ENCODE measurements at regions not wholly inside any gene's neighbourhood (a gene's known extent, or its start where the extent isn't known, plus 50 kb on each side); places are given as distances from the start of the nearest gene placed in this dataset.
A peak's percentile ranks its signal among the peaks of the same experiment; 100 is the strongest.

DNA sequence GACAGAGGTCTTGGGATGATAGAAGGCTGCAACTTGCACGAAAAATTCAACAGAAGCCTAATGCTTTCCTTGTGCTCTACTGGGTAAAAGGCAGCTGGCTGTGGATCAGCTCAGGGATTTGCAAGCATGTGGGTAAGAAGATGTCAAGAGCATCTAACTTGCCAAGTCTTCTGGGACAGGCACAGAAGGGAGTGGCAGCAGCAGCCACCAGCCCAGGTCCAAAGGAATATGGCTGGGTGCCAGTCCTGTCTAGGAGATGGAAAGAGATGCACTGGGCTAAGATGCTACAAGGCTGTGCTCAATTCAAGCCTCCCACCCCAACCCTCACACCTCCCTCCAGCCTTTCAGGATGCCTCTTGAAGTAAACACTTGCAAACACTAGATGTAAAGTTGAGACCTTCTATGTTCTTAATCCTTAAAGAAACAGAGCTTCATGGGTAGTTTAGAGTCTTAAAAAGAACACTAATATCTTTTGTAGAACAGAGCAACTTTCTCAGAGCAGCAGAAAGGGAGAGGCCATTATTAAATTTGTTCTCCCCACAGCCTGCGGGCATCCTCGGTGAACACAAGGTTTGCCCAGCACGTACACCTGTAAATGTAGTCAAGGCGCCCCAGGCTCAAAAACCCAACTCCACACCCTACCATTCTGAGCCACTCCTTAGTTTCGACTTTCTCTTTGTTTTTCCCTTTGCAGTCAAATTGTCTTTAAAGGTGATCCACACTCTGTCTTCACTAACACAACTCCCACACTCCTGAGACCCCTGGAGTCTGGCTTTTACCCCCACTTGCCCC is 64.6 kb upstream of the BCAR3 start:
- peaks cover 5 to 13% of the 10 kb centered on the region in 2 donors for H3K4me1 ChIP-seq
- no peak overlapping the region for H3K4me3 ChIP-seq
- no peak for ATAC-seq
- TF ChIP-seq, protein P1, sequence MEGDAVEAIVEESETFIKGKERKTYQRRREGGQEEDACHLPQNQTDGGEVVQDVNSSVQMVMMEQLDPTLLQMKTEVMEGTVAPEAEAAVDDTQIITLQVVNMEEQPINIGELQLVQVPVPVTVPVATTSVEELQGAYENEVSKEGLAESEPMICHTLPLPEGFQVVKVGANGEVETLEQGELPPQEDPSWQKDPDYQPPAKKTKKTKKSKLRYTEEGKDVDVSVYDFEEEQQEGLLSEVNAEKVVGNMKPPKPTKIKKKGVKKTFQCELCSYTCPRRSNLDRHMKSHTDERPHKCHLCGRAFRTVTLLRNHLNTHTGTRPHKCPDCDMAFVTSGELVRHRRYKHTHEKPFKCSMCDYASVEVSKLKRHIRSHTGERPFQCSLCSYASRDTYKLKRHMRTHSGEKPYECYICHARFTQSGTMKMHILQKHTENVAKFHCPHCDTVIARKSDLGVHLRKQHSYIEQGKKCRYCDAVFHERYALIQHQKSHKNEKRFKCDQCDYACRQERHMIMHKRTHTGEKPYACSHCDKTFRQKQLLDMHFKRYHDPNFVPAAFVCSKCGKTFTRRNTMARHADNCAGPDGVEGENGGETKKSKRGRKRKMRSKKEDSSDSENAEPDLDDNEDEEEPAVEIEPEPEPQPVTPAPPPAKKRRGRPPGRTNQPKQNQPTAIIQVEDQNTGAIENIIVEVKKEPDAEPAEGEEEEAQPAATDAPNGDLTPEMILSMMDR (IDR thresholded peaks at IDR 0.05): no peak
- no peak overlapping the region for H3K27ac ChIP-seq
- no peak for DNase-seq
- intact Hi-C loops (cut with DNase I): no loop called here
- H3K27me3 ChIP-seq: no peaks in the 10 kb centered on the region
- no peaks in the 10 kb centered on the region for H3K36me3 ChIP-seq
- H3K9me3 ChIP-seq: no peaks in the 10 kb centered on the region

DNA sequence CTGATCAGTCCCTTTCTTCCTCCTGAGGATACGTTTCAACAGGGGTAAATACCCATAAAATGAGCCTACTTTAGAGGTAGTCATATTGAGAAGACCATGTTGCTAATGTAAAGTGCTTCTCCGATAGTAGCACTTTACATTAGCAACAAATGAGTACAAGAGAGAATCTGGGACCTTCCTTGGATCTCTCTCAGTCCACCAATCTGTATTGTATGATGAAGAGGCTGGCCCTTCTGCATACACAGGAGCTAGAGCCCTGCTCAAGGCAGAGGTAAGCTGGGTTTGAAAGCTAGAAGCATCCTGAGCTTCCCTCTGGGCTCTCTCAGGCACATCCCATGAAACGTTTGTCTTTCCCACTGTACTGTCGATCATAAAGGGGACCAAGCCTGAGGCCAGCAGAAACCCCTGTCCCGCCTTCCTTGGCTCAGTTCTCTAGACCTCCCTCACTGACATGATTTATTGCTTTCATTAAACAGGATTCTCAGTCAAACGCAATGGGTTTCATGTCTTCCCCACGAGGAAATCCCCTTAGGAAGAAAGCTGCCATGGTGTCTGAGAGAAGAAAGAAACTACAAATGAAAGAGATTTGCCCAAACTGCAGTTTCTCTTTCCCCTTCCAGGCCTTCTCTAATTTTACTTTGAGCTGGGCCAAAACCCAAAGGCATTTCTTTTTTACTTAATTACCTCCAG is 62.8 kb upstream of the BCAR3 start:
- Histone ChIP-seq H3K27me3 (no peaks in the 10 kb centered on the region), H3K9me3 (no peaks in the 10 kb centered on the region), H3K4me3 (no peak overlapping the region), H3K4me1 (no peaks in the 10 kb centered on the region), H3K27ac (no peak overlapping the region), H3K36me3 (no peaks in the 10 kb centered on the region)
- DNase-seq: no peak
- TF ChIP-seq, protein P1 (IDR thresholded peaks at IDR 0.05): no peak
- no peak for ATAC-seq
- intact Hi-C loops (cut with DNase I): no loop called here

DNA sequence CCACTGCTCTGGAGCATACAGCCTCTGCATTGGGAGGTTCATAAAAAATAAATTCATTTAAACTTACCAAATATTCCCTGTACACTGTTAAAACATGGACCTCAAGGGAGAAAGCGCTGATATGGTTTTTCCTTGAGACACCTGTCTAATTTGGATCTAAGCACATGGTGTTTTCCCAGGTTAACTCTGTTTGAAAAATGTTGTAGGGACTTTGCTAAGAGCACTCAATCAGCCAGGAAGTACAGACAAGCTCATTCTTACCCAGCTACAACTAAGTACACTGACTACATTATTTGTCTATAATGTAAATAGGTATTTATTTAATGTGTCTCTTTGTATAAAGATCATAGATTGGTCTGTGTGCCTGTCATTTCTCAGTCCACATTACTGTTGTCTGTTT is 61.8 kb upstream of the BCAR3 start:
- Histone ChIP-seq H3K36me3 (no peaks in the 10 kb centered on the region), H3K27me3 (no peaks in the 10 kb centered on the region), H3K9me3 (no peaks in the 10 kb centered on the region), H3K4me3 (no peak overlapping the region), H3K4me1 (no peaks in the 10 kb centered on the region), H3K27ac (no peak overlapping the region)
- DNase-seq (no peak), ATAC-seq (peak; percentile 61)
- TF ChIP-seq, protein P1 (IDR thresholded peaks at IDR 0.05): no peak
- intact Hi-C loops (cut with DNase I): no loop called here

DNA sequence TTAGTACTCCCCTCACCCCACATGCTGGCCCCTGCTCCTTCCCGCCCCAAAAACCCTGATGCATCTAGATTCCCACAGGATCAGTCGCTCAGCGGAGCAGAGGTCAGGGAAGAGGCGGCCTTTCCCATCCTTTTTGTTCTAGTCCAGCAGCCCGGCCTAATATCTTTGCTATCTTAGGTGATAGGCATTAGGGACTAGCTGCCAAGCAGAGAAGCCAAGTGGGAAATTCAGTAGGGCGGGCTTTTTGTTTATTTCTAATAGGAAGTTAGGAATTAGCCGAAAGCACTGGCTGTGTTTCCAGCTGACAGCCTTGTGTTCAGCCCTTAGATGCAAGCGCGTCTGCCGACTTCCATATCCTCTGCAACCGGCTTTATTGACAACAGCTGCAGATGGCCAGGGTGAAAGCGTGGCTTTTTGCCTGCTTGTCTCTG is 59.0 kb upstream of the BCAR3 start:
- Histone ChIP-seq H3K27ac (no peak overlapping the region), H3K27me3 (no peaks in the 10 kb centered on the region), H3K9me3 (no peaks in the 10 kb centered on the region), H3K4me1 (no peaks in the 10 kb centered on the region), H3K36me3 (no peaks in the 10 kb centered on the region), H3K4me3 (no peak overlapping the region)
- intact Hi-C loops (cut with DNase I): no loop called here
- DNase-seq: peak in 1 of 4 donors; percentile 58
- TF ChIP-seq, protein P1 (IDR thresholded peaks at IDR 0.05): no peak
- ATAC-seq: no peak

DNA sequence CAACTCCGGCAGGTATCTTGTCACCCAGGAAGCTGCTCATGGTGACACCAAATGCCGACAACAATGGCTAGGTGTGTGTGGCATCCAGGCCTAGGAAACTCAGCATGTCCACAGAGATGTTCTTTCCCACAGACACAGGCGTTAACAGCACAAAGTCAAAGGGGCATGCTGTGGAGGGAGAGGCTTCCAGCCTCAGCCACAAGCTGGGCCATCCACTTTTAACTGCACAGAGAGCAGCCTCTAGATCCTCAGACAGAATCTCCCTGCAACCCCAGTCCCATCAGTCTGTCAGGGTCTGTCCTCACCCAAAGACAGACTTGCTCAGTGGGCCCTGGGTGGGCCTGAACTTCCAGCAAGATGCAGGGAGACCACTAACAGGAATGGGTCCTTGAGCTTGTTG is 58.5 kb upstream of the BCAR3 start:
- Histone ChIP-seq H3K4me3 (no peak overlapping the region), H3K9me3 (no peaks in the 10 kb centered on the region), H3K27ac (no peak overlapping the region), H3K36me3 (no peaks in the 10 kb centered on the region), H3K4me1 (no peaks in the 10 kb centered on the region), H3K27me3 (no peaks in the 10 kb centered on the region)
- DNase-seq (no peak), ATAC-seq (no peak)
- TF ChIP-seq, protein P1 (IDR thresholded peaks at IDR 0.05): no peak
- intact Hi-C loops (cut with DNase I): no loop called here

Data from left lung (tissue), 4 donors.